Panc1 (cell line): ENCODE measurements at regions not wholly inside any gene's neighbourhood (a gene's known extent, or its start where the extent isn't known, plus 50 kb on each side); places are given as distances from the start of the nearest gene placed in this dataset.

ENCODE experiments used
- POLR2AphosphoS5 ChIP-seq: IDR thresholded peaks from 2 replicates; pipeline ENCODE4 v1.6.1; 2012; ENCODE audit warnings: mild to moderate bottlenecking, low read depth, low read length, moderate library complexity
- REST ChIP-seq, 2 experiments: IDR thresholded peaks; 2 replicates each; pipeline ENCODE4 v1.6.1; 2011 to 2012; ENCODE audit warnings: low read depth in 2 of 2, control low read depth in 1 of 2, low read length in 1 of 2, mild to moderate bottlenecking in 1 of 2, moderate library complexity in 1 of 2; ENCODE audit not compliant: insufficient read depth in 1 of 2
- SIN3A ChIP-seq: IDR thresholded peaks from 2 replicates; pipeline ENCODE4 v1.6.1; 2012; ENCODE audit warnings: low read depth, mild to moderate bottlenecking, low read length, moderate library complexity, borderline replicate concordance; ENCODE audit not compliant: insufficient read depth
- TCF7L2 ChIP-seq: IDR thresholded peaks from 2 replicates; pipeline ENCODE4 v1.6.1; 2011; ENCODE audit warnings: mild to moderate bottlenecking, low read depth, low read length, inconsistent platforms
- TF ChIP-seq, protein P1 (sequence below): fragments of 450-650 bp; IDR thresholded peaks from 2 replicates; pipeline ENCODE4 v1.5.1; 2017; ENCODE audit warnings: mild to moderate bottlenecking

- TF ChIP-seq, protein P1, sequence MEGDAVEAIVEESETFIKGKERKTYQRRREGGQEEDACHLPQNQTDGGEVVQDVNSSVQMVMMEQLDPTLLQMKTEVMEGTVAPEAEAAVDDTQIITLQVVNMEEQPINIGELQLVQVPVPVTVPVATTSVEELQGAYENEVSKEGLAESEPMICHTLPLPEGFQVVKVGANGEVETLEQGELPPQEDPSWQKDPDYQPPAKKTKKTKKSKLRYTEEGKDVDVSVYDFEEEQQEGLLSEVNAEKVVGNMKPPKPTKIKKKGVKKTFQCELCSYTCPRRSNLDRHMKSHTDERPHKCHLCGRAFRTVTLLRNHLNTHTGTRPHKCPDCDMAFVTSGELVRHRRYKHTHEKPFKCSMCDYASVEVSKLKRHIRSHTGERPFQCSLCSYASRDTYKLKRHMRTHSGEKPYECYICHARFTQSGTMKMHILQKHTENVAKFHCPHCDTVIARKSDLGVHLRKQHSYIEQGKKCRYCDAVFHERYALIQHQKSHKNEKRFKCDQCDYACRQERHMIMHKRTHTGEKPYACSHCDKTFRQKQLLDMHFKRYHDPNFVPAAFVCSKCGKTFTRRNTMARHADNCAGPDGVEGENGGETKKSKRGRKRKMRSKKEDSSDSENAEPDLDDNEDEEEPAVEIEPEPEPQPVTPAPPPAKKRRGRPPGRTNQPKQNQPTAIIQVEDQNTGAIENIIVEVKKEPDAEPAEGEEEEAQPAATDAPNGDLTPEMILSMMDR: no peak; the same call in 1 of the 2 replicates
- TF ChIP-seq POLR2AphosphoS5 (no peak), REST (IDR thresholded peaks at IDR 0.05; ENCODE audit: insufficient read depth in 1 of 2, low read depth in 2 of 2, low read length in 1 of 2) (no peak), SIN3A (no peak), TCF7L2 (no peak)
Observed at GRCh38 chr10:53580465-53580864, 807.9 kb upstream of the MBL2 start.
